H1 (cell line): ENCODE measurements at regions not wholly inside any gene's neighbourhood (a gene's known extent, or its start where the extent isn't known, plus 50 kb on each side); places are given as distances from the start of the nearest gene placed in this dataset.

ENCODE experiments used
- CTCF ChIA-PET: fragments of 300-600 bp; sonication (Branson Sonifier 250); formaldehyde crosslinking; loops from one replicate; lab custom pipeline; 2021; ENCODE audit not compliant: partially characterized antibody; lab: Charles Lee
- POLR2A ChIA-PET: fragments of 300-600 bp; sonication (Branson Sonifier 250); formaldehyde crosslinking; loops from one replicate; lab custom pipeline; 2021; ENCODE audit warnings: inconsistent platforms; ENCODE audit not compliant: partially characterized antibody; lab: Charles Lee
- DNase-seq, 2 experiments: peaks; one replicate each; pipeline versions ENCODE4 v3.0.0 to v3.0.0-alpha.2; 2010 to 2022; ENCODE audit warnings: low spot score in 2 of 2, low read depth in 1 of 2, mixed read lengths in 1 of 2
- FAIRE-seq: peaks from 2 replicates; lab custom pipeline; 2011; peaks lifted over from hg19 to GRCh38; lab: Jason Lieb, UNC
- H2AFZ ChIP-seq: 2 replicates; pipeline ENCODE4 v1.8.1; 2012; ENCODE audit warnings: low read length, inconsistent platforms
- H2AK5ac ChIP-seq: 2 replicates; pipeline ENCODE4 v1.6.1; 2013; ENCODE audit warnings: low read depth, low read length
- H2BK120ac ChIP-seq: replicated peaks from 2 replicates; pipeline ENCODE3; 2013; ENCODE audit warnings: low read depth, low read length, inconsistent platforms
- H2BK12ac ChIP-seq: 2 replicates; pipeline ENCODE4 v1.6.1; 2013; ENCODE audit warnings: low read depth, low read length
- H2BK15ac ChIP-seq: 2 replicates; pipeline ENCODE4 v1.6.1; 2013; ENCODE audit warnings: low read length
- H2BK20ac ChIP-seq: 2 replicates; pipeline ENCODE4 v1.6.1; 2013; ENCODE audit warnings: low read length
- H2BK5ac ChIP-seq: 2 replicates; pipeline ENCODE4 v1.6.1; 2013; ENCODE audit warnings: low read depth, low read length
- H3K14ac ChIP-seq: 2 replicates; pipeline ENCODE4 v1.6.1; 2013; ENCODE audit warnings: inconsistent platforms; ENCODE audit not compliant: insufficient read length
- H3K18ac ChIP-seq: 2 replicates; pipeline ENCODE4 v1.6.1; 2013; ENCODE audit warnings: low read length; ENCODE audit errors: extremely low read depth
- H3K23ac ChIP-seq: 2 replicates; pipeline ENCODE4 v1.6.1; 2013; ENCODE audit warnings: inconsistent platforms; ENCODE audit not compliant: insufficient read length
- H3K23me2 ChIP-seq: 2 replicates; pipeline ENCODE4 v1.6.1; 2013; ENCODE audit warnings: low read depth, low read length
- H3K27ac ChIP-seq: 2 replicates; pipeline ENCODE4 v1.6.1; 2011; ENCODE audit warnings: low read depth, low read length, inconsistent platforms
- H3K27me3 ChIP-seq, 4 experiments: replicated peaks in 1 of 4; 1 replicate in 1 of 4; 2 replicates in 3 of 4; pipeline versions ENCODE4 v1.6.1 to v1.8.1; 2011 to 2013; ENCODE audit warnings: low read length in 3 of 4, mild to moderate bottlenecking in 3 of 4, inconsistent platforms in 2 of 4, mixed read lengths in 2 of 4, moderate library complexity in 1 of 4; ENCODE audit not compliant: control insufficient read depth in 3 of 4, insufficient read depth in 3 of 4; ENCODE audit errors: extremely low read depth in 1 of 4
- H3K36me3 ChIP-seq, 4 experiments: 2 replicates each; pipeline versions ENCODE4 v1.6.1 to v1.8.1; 2011 to 2013; ENCODE audit warnings: mild to moderate bottlenecking in 4 of 4, low read length in 3 of 4, moderate library complexity in 2 of 4, control low read depth in 1 of 4, inconsistent platforms in 1 of 4; ENCODE audit not compliant: insufficient read depth in 4 of 4, control insufficient read depth in 2 of 4
- H3K4ac ChIP-seq: replicated peaks from 2 replicates; pipeline ENCODE3; 2013; ENCODE audit warnings: low read length, low read depth, mixed read lengths, inconsistent platforms; ENCODE audit not compliant: insufficient read length
- H3K4me1 ChIP-seq, 4 experiments: replicated peaks in 1 of 4; 1 replicate in 1 of 4; 2 replicates in 3 of 4; pipeline versions ENCODE4 v1.6.1 to v1.8.1; 2011 to 2013; ENCODE audit warnings: low read length in 3 of 4, inconsistent platforms in 2 of 4, mixed read lengths in 1 of 4; ENCODE audit not compliant: insufficient read depth in 4 of 4, control insufficient read depth in 3 of 4
- H3K4me2 ChIP-seq, 2 experiments: 2 replicates each; pipeline versions ENCODE4 v1.6.1 to v1.8.1; 2011 to 2013; ENCODE audit warnings: low read depth in 2 of 2, low read length in 2 of 2, control low read depth in 1 of 2, inconsistent platforms in 1 of 2, mild to moderate bottlenecking in 1 of 2; ENCODE audit not compliant: insufficient read depth in 1 of 2
- H3K4me3 ChIP-seq, 4 experiments: fragments of 200-600, 300-600 bp in 1 of 4; sonication (generic), shearing (Covaris generic), sonication (Bioruptor Twin) in 1 of 4; 2 replicates each; pipeline versions ENCODE4 v1.5.1 to v1.8.1; 2011 to 2016; ENCODE audit warnings: low read length in 4 of 4, low read depth in 3 of 4, control low read depth in 2 of 4, inconsistent platforms in 2 of 4, mild to moderate bottlenecking in 2 of 4, mixed read lengths in 1 of 4, moderate library complexity in 1 of 4; ENCODE audit not compliant: insufficient read depth in 2 of 4; ENCODE audit errors: extremely low read depth in 1 of 4
- H3K56ac ChIP-seq: replicated peaks from 2 replicates; pipeline ENCODE3; 2013; ENCODE audit warnings: low read depth, mild to moderate bottlenecking, mixed read lengths, low read length, inconsistent platforms; ENCODE audit not compliant: insufficient read length
- H3K79me1 ChIP-seq: 2 replicates; pipeline ENCODE4 v1.6.1; 2013; ENCODE audit warnings: low read depth, low read length, control low read depth
- H3K79me2 ChIP-seq, 2 experiments: 2 replicates each; pipeline versions ENCODE4 v1.6.1 to v1.8.1; 2012 to 2013; ENCODE audit warnings: low read length in 2 of 2, mild to moderate bottlenecking in 2 of 2, inconsistent platforms in 1 of 2; ENCODE audit not compliant: insufficient read depth in 2 of 2, control insufficient read depth in 1 of 2
- H3K9ac ChIP-seq, 4 experiments: replicated peaks in 1 of 4; 1 replicate in 1 of 4; 2 replicates in 3 of 4; pipeline versions ENCODE4 v1.6.1 to v1.8.1; 2011 to 2013; ENCODE audit warnings: low read depth in 3 of 4, low read length in 3 of 4, control low read depth in 2 of 4, mild to moderate bottlenecking in 2 of 4, moderate library complexity in 2 of 4, inconsistent platforms in 1 of 4; ENCODE audit errors: extremely low read depth in 1 of 4
- H3K9me3 ChIP-seq, 2 experiments: 2 replicates each; pipeline versions ENCODE4 v1.6.1 to v1.8.1; 2012 to 2013; ENCODE audit warnings: mild to moderate bottlenecking in 2 of 2, moderate library complexity in 2 of 2, control low read depth in 1 of 2, inconsistent platforms in 1 of 2, low read depth in 1 of 2, low read length in 1 of 2, mixed read lengths in 1 of 2; ENCODE audit not compliant: insufficient read depth in 2 of 2
- H4K20me1 ChIP-seq, 2 experiments: replicated peaks in 1 of 2; 2 replicates each; pipeline versions ENCODE3 to v1.8.1; 2011 to 2013; ENCODE audit warnings: inconsistent platforms in 2 of 2, low read length in 2 of 2, mild to moderate bottlenecking in 1 of 2; ENCODE audit not compliant: insufficient read depth in 2 of 2, control insufficient read depth in 1 of 2
- H4K5ac ChIP-seq: 2 replicates; pipeline ENCODE4 v1.6.1; 2013; ENCODE audit warnings: low read length, low read depth, mixed read lengths, inconsistent platforms; ENCODE audit not compliant: insufficient read length
- H4K8ac ChIP-seq: 2 replicates; pipeline ENCODE4 v1.8.0; 2013; ENCODE audit warnings: mild to moderate bottlenecking, moderate library complexity, low read length, inconsistent platforms; ENCODE audit not compliant: insufficient read depth; ENCODE audit errors: extremely low read depth
- H4K91ac ChIP-seq: replicated peaks from 2 replicates; pipeline ENCODE3; 2013; ENCODE audit warnings: low read length, mixed read lengths, inconsistent platforms; ENCODE audit not compliant: insufficient read length
- HDAC2 ChIP-seq, 2 experiments: fragments of 300-600 bp in 1 of 2; sonication (generic) in 1 of 2; IDR thresholded peaks; 2 replicates each; pipeline ENCODE4 v1.6.1; 2011 to 2012; ENCODE audit warnings: low read depth in 2 of 2, low read length in 2 of 2, mild to moderate bottlenecking in 2 of 2, moderate library complexity in 2 of 2, borderline replicate concordance in 1 of 2, inconsistent platforms in 1 of 2
- WGBS, 2 experiments: shearing (Covaris generic) in 1 of 2; methylation state at CpG; one replicate each; pipeline versions ENCODE4 v1.1.6 to v1.1.7; 2013 to 2015; ENCODE audit warnings: low lambda C conversion rate in 2 of 2, mixed read lengths in 2 of 2, inconsistent platforms in 1 of 2, low coverage in 1 of 2, missing lambda C conversion rate in 1 of 2; ENCODE audit not compliant: insufficient replicate concordance in 2 of 2, insufficient coverage in 1 of 2, insufficient read length in 1 of 2; ENCODE audit errors: extremely low coverage in 1 of 2, missing lambda C conversion rate in 1 of 2; 5-methylcytosine and 5-hydroxymethylcytosine counted together
- TF ChIP-seq, protein P1 (sequence below): IDR thresholded peaks from 2 replicates; pipeline ENCODE4 v1.6.1; 2012; ENCODE audit warnings: inconsistent platforms

- ChIA-PET CTCF (interaction anchor here (1.2 to 3.0 kb wide), 7 partner anchors 9 to 333 kb away, joined by 3 to 11 read pairs (median 4); no protein-coding TSS in a partner anchor), POLR2A (no interaction called here)
- H3K4me1 ChIP-seq: no peaks in the 10 kb centered on the region
- TF ChIP-seq HDAC2 (IDR thresholded peaks at IDR 0.05; ENCODE audit: borderline replicate concordance in 1 of 2, low read depth in 2 of 2, low read length in 2 of 2): no peak
- TF ChIP-seq, protein P1, sequence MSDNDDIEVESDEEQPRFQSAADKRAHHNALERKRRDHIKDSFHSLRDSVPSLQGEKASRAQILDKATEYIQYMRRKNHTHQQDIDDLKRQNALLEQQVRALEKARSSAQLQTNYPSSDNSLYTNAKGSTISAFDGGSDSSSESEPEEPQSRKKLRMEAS: no peak
- H2BK20ac ChIP-seq: no peak overlapping the region
- H3K27me3 ChIP-seq: peaks cover 0 to 1% (median 0%) of the 10 kb centered on the region in 4 experiments; a peak in 1 of 7 replicates
- H4K91ac ChIP-seq: no peak overlapping the region
- no peaks in the 10 kb centered on the region for H3K36me3 ChIP-seq
- H3K79me1 ChIP-seq: no peaks in the 10 kb centered on the region
- H3K23me2 ChIP-seq: no peaks in the 10 kb centered on the region
- H3K4me2 ChIP-seq: no peak overlapping the region
- no peak overlapping the region for H3K4me3 ChIP-seq
- H3K14ac ChIP-seq: no peak overlapping the region
- no peak overlapping the region for H3K4ac ChIP-seq
- no peak overlapping the region for H2BK12ac ChIP-seq
- no peak overlapping the region for H3K23ac ChIP-seq
- DNase-seq: no peak
- H2AK5ac ChIP-seq: no peak overlapping the region
- no peak for FAIRE-seq
- H4K8ac ChIP-seq: no peak overlapping the region
- H2BK15ac ChIP-seq: no peak overlapping the region
- no peak overlapping the region for H2BK120ac ChIP-seq
- no peak overlapping the region for H4K5ac ChIP-seq
- no peak overlapping the region for H3K27ac ChIP-seq
- H4K20me1 ChIP-seq: no peaks in the 10 kb centered on the region
- no peaks in the 10 kb centered on the region for H3K79me2 ChIP-seq
- no peak overlapping the region for H3K18ac ChIP-seq
- WGBS, 2 experiments: 94% methylated on average over 6 of the region's 6 CpGs; no CpG with 5 or more reads in 1 of the 2 experiments
- no peak overlapping the region for H2BK5ac ChIP-seq
- no peak overlapping the region for H3K56ac ChIP-seq
- H2AFZ ChIP-seq: 0 out of 2 replicates have a peak overlapping the region, but pooled peaks have one; percentile 17
- no peak overlapping the region for H3K9ac ChIP-seq
- H3K9me3 ChIP-seq: no peaks in the 10 kb centered on the region
Measured at GRCh38 chr11:128299132-128299726, 288.1 kb downstream of the ETS1 start.
